Fibroblast of lung (primary cell): ENCODE measurements at regions not wholly inside any gene's neighbourhood (a gene's known extent, or its start where the extent isn't known, plus 50 kb on each side); places are given as distances from the start of the nearest gene placed in this dataset.
"Not testable (repeated sequence)": the region's sequence is repeated elsewhere in the genome, so short reads cannot be mapped to it uniquely, and the experiment has no call there.

Experiments
- DNase-seq, 2 donors: peaks; one replicate each; pipeline versions ENCODE4 v3.0.0 to v3.0.0-alpha.2; 2010; ENCODE audit warnings: low read depth in 2 of 2
- H2AFZ ChIP-seq: 2 replicates; pipeline ENCODE4 v1.5.1; 2012; ENCODE audit warnings: low read length, control low read depth, inconsistent platforms
- H3K27ac ChIP-seq: 2 replicates; pipeline ENCODE4 v1.5.1; 2011; ENCODE audit warnings: low read length, control low read depth; ENCODE audit not compliant: insufficient read depth
- H3K27me3 ChIP-seq: 2 replicates; pipeline ENCODE4 v1.5.1; 2011; ENCODE audit warnings: mild to moderate bottlenecking, low read length; ENCODE audit not compliant: control insufficient read depth, insufficient read depth
- H3K36me3 ChIP-seq: 2 replicates; pipeline ENCODE4 v1.5.1; 2011; ENCODE audit warnings: low read length; ENCODE audit not compliant: control insufficient read depth, insufficient read depth
- H3K4me1 ChIP-seq: 2 replicates; pipeline ENCODE4 v1.5.1; 2011; ENCODE audit warnings: low read length; ENCODE audit not compliant: control insufficient read depth, insufficient read depth; ENCODE audit errors: extremely low read depth
- H3K4me2 ChIP-seq: 2 replicates; pipeline ENCODE4 v1.5.1; 2011; ENCODE audit warnings: low read length, control low read depth; ENCODE audit not compliant: insufficient read depth; ENCODE audit errors: extremely low read depth
- H3K4me3 ChIP-seq, 4 experiments: fragments of 200-600 bp in 1 of 4; sonication (generic) in 1 of 4; replicated peaks in 1 of 4; 2 replicates each; pipeline ENCODE4 v1.5.1; 2011 to 2016; ENCODE audit warnings: low read length in 4 of 4, low read depth in 3 of 4, mild to moderate bottlenecking in 3 of 4, control low read depth in 2 of 4, inconsistent platforms in 1 of 4, mixed read lengths in 1 of 4; ENCODE audit not compliant: insufficient read depth in 1 of 4; ENCODE audit errors: control extremely low read depth in 1 of 4
- H3K79me2 ChIP-seq: 2 replicates; pipeline ENCODE4 v1.5.1; 2012; ENCODE audit warnings: mild to moderate bottlenecking, low read length, inconsistent platforms; ENCODE audit not compliant: control insufficient read depth, insufficient read depth
- H3K9ac ChIP-seq: 2 replicates; pipeline ENCODE4 v1.5.1; 2011; ENCODE audit warnings: mild to moderate bottlenecking, low read length, control low read depth; ENCODE audit not compliant: insufficient read depth
- H3K9me3 ChIP-seq: 2 replicates; pipeline ENCODE4 v1.5.1; 2012; ENCODE audit warnings: low read depth, low read length; ENCODE audit not compliant: control insufficient read depth, insufficient read depth
- H4K20me1 ChIP-seq: 2 replicates; pipeline ENCODE4 v1.5.1; 2011; ENCODE audit warnings: low read length; ENCODE audit not compliant: control insufficient read depth, insufficient read depth; ENCODE audit errors: extremely low read depth
- CTCF ChIP-seq, 2 donors: IDR thresholded peaks in 1 of 2; conservative IDR thresholded peaks in 1 of 2; 1 replicate in 1 of 2; 2 replicates in 1 of 2; pipeline ENCODE4 v1.5.1; 2011 to 2012; ENCODE audit warnings: low read length in 2 of 2, control low read depth in 1 of 2, inconsistent platforms in 1 of 2, low read depth in 1 of 2, mild to moderate bottlenecking in 1 of 2
- EZH2 ChIP-seq: IDR thresholded peaks from 2 replicates; pipeline ENCODE4 v1.5.1; 2012; ENCODE audit warnings: low read length, control low read depth, mild to moderate bottlenecking; ENCODE audit errors: missing control alignments

GRCh38 chr10:130973127-130973839 is 338.2 kb downstream of the TCERG1L start:
- Histone ChIP-seq H3K27ac (no peak overlapping the region), H3K4me3 (no peak overlapping the region), H2AFZ (no peak overlapping the region), H4K20me1 (no peaks in the 10 kb centered on the region), H3K27me3 (no peaks in the 10 kb centered on the region), H3K4me1 (no peaks in the 10 kb centered on the region), H3K4me2 (no peak overlapping the region), H3K36me3 (no peaks in the 10 kb centered on the region), H3K9ac (no peak overlapping the region), H3K9me3 (no peaks in the 10 kb centered on the region), H3K79me2 (no peaks in the 10 kb centered on the region)
- DNase-seq = no peak
- TF ChIP-seq CTCF (conservative IDR thresholded peaks at IDR 0.05 in 1 of 2, IDR thresholded peaks at IDR 0.05 in 1 of 2; ENCODE audit: low read depth in 1 of 2, low read length in 2 of 2) = no peak
- no peak for TF ChIP-seq EZH2

GRCh38 chr10:130974166-130974565 is 337.4 kb downstream of the TCERG1L start:
- DNase-seq = no peak
- no peak overlapping the region for H3K4me2 ChIP-seq
- no peak overlapping the region for H2AFZ ChIP-seq
- no peak overlapping the region for H3K4me3 ChIP-seq
- no peaks in the 10 kb centered on the region for H4K20me1 ChIP-seq
- H3K27ac ChIP-seq = no peak overlapping the region
- H3K79me2 ChIP-seq = no peaks in the 10 kb centered on the region
- no peak overlapping the region for H3K9ac ChIP-seq
- H3K4me1 ChIP-seq = no peaks in the 10 kb centered on the region
- no peak for TF ChIP-seq CTCF (conservative IDR thresholded peaks at IDR 0.05 in 1 of 2, IDR thresholded peaks at IDR 0.05 in 1 of 2; ENCODE audit: low read depth in 1 of 2, low read length in 2 of 2)
- TF ChIP-seq EZH2 = no peak
- no peaks in the 10 kb centered on the region for H3K36me3 ChIP-seq
- H3K27me3 ChIP-seq = no peaks in the 10 kb centered on the region
- no peaks in the 10 kb centered on the region for H3K9me3 ChIP-seq

- H3K4me3 ChIP-seq, H2AFZ ChIP-seq, DNase-seq, H3K79me2 ChIP-seq, H3K4me2 ChIP-seq, H3K27ac ChIP-seq, H3K27me3 ChIP-seq, H3K9ac ChIP-seq, H3K9me3 ChIP-seq, H4K20me1 ChIP-seq, H3K4me1 ChIP-seq, H3K36me3 ChIP-seq: not testable (repeated sequence)
Measured at GRCh38 chr10:130975351-130975750, 336.2 kb downstream of the TCERG1L start.
